ENCODE measurements at regions not wholly inside any gene's neighbourhood (a gene's known extent, or its start where the extent isn't known, plus 50 kb on each side); places are given as distances from the start of the nearest gene placed in this dataset.

DNA sequence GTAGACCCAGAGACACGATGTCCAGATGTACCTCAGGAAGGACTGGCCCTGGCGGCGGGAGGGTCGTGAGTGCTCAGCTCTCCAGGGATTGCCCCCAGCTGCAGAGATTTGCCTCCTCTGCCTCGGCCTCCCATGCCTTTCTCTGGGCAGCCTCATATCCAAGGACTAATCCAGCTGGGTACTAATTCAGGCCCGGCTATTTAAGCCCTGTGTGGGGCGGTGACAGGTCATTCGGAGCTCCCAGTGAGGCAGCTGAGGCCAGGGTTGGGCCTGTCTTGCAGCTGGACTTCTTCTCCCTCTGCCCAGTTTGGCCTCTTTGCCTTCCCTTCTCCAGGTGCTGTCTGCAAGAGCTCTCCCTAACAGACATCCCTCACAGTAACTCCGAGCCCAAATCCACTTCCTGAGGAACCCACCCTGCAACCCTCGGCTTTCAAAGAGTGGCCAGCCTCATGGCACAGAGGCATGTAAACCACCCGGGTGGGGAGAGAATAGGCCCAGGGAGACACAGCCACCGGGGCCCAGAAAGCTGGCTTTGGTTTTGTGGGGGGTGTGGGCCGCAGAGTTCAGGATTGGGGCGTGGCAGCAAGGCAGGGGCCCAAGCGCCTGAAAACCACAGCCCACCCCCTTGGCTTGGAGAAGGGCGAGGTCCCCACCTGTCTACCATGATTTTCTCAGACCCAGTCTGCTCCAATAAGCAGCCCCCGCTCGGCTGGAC is 85.8 kb downstream of the PPCDC start:
- Mint-ChIP-seq H3K27me3 (ENCODE audit: unreplicated experiment) (peaks cover 3% of the 10 kb centered on the region), H3K4me3 (ENCODE audit: unreplicated experiment) (no peak overlapping the region), H3K27ac (ENCODE audit: unreplicated experiment) (no peak overlapping the region), H3K4me1 (ENCODE audit: unreplicated experiment) (peaks cover 15% of the 10 kb centered on the region), H3K36me3 (ENCODE audit: low read depth, unreplicated experiment) (peaks cover 2% of the 10 kb centered on the region), H3K9me3 (ENCODE audit: unreplicated experiment) (peaks cover 3% of the 10 kb centered on the region)
- TF ChIP-seq, protein P1, sequence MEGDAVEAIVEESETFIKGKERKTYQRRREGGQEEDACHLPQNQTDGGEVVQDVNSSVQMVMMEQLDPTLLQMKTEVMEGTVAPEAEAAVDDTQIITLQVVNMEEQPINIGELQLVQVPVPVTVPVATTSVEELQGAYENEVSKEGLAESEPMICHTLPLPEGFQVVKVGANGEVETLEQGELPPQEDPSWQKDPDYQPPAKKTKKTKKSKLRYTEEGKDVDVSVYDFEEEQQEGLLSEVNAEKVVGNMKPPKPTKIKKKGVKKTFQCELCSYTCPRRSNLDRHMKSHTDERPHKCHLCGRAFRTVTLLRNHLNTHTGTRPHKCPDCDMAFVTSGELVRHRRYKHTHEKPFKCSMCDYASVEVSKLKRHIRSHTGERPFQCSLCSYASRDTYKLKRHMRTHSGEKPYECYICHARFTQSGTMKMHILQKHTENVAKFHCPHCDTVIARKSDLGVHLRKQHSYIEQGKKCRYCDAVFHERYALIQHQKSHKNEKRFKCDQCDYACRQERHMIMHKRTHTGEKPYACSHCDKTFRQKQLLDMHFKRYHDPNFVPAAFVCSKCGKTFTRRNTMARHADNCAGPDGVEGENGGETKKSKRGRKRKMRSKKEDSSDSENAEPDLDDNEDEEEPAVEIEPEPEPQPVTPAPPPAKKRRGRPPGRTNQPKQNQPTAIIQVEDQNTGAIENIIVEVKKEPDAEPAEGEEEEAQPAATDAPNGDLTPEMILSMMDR (IDR thresholded peaks at IDR 0.05; ENCODE audit: unreplicated experiment), result no peak
- no peak for DNase-seq (ENCODE audit: low spot score)

DNA sequence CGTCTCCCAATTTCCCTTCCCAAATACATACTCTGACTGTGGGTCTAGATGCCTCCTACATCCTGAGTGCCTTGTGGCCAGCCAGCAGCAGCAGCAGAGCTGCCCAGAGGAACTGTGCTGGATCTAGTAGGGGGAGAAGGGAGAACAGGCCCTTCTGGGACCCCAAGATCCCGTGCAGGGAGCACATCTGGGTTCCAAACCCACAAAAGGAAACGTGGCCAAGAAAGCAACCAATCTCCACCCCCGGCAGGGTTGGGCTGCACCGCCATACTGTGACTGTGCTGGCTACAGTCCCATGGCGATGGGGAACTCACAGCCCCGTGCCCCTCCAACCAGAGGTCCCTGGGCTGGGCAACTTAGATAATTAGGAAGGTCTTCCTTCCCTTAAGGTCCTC is 86.3 kb downstream of the PPCDC start:
- Mint-ChIP-seq H3K27me3 (ENCODE audit: unreplicated experiment) (peaks cover 4% of the 10 kb centered on the region), H3K4me3 (ENCODE audit: unreplicated experiment) (no peak overlapping the region), H3K36me3 (ENCODE audit: low read depth, unreplicated experiment) (peaks cover 6% of the 10 kb centered on the region), H3K27ac (ENCODE audit: unreplicated experiment) (no peak overlapping the region), H3K4me1 (ENCODE audit: unreplicated experiment) (peaks cover 15% of the 10 kb centered on the region), H3K9me3 (ENCODE audit: unreplicated experiment) (peaks cover 5% of the 10 kb centered on the region)
- DNase-seq (ENCODE audit: low spot score), result no peak
- TF ChIP-seq, protein P1 (IDR thresholded peaks at IDR 0.05; ENCODE audit: unreplicated experiment), result no peak

DNA sequence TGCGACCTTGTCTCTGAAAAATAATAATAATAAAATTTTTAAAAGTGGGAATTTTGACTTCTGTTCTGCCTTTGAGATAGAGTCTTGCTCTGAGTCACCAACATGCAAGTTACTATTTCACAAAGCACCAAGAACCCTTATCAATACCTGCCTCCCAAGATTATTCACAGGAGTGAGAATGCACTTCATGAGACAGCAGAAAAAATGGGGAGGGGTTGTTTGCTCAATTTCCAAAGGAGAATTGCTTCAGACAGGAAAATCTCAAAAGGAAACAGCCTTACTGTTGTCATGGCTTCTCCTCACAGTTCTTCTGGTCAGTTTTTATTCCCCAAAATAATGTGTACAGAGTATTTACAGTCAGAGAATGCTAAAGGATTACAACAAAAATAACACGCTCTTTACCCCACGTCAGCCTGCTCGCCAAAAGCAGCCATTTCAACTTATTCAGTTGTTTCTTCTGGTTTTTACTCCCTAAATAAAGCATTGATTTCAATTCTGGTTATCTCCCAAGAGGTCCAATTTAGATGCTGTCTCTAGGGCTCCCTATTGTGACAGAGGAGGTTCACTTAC is 89.0 kb downstream of the PPCDC start:
- peak overlapping the region; percentile 81 for H3K27ac Mint-ChIP-seq (ENCODE audit: unreplicated experiment)
- H3K36me3 Mint-ChIP-seq (ENCODE audit: low read depth, unreplicated experiment), result peaks cover 6% of the 10 kb centered on the region
- peaks cover 2% of the 10 kb centered on the region for H3K27me3 Mint-ChIP-seq (ENCODE audit: unreplicated experiment)
- no peak for DNase-seq (ENCODE audit: low spot score)
- no peak overlapping the region for H3K4me3 Mint-ChIP-seq (ENCODE audit: unreplicated experiment)
- H3K9me3 Mint-ChIP-seq (ENCODE audit: unreplicated experiment), result peaks cover 5% of the 10 kb centered on the region
- TF ChIP-seq, protein P1 (IDR thresholded peaks at IDR 0.05; ENCODE audit: unreplicated experiment), result no peak
- peaks cover 11% of the 10 kb centered on the region for H3K4me1 Mint-ChIP-seq (ENCODE audit: unreplicated experiment)

DNA sequence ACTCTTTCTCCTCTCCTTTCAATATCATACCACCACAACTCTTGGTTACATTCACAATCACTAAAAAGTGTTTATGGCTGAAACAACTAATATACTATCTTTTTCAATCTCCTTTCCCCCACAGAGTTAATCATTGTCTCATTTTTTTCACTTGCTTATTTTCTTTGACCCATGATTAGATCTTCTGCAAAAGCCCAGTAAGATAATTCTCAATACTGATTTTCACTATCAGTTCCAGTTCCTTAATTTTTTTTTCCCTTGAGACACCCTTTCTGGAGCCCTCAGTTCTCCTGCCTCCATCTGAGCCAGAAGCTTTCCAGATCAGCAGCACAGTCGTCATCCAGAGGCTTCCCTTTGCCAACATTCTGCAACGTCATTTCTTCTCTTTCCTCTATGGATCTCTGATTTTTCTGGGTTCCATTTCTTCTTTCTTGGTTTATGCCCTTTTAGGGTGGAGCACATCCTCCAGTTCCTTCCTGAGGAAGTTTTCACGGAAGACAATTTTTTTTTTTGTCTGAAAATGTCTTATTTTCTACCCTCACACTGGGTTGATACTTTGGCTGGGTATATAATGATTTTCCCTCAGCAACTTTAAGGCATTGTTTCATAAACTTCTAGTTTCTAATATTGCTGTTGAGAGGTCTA is 88.7 kb upstream of the C15orf39 start:
- Mint-ChIP-seq H3K4me3 (ENCODE audit: unreplicated experiment) (no peak overlapping the region), H3K9me3 (ENCODE audit: unreplicated experiment) (peaks cover 5% of the 10 kb centered on the region), H3K36me3 (ENCODE audit: low read depth, unreplicated experiment) (peaks cover 6% of the 10 kb centered on the region), H3K4me1 (ENCODE audit: unreplicated experiment) (peaks cover 11% of the 10 kb centered on the region), H3K27me3 (ENCODE audit: unreplicated experiment) (peaks cover 2% of the 10 kb centered on the region), H3K27ac (ENCODE audit: unreplicated experiment) (peak overlapping the region; percentile 81)
- TF ChIP-seq, protein P1 (IDR thresholded peaks at IDR 0.05; ENCODE audit: unreplicated experiment), result no peak
- DNase-seq (ENCODE audit: low spot score), result no peak

DNA sequence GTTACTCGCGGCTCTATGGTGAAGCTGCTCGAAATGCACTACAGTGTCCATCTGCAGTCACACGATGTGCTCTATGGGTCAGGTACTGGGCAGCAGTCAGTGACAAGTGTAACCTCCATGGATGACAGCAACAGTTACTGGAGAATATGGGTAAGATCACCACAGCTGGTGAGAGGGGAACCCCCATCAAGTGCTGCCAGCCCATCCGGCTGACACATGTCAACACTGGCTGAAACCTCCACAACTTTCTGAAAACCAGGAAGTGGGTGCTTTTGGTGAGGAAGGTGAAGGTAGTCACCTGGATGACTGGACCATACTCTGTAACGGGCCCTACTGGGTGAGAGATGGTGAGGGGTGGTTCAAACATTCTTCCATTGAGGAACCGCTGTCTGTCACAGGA is 87.4 kb upstream of the C15orf39 start:
- H3K27ac Mint-ChIP-seq (ENCODE audit: unreplicated experiment), result no peak overlapping the region
- H3K27me3 Mint-ChIP-seq (ENCODE audit: unreplicated experiment), result peaks cover 2% of the 10 kb centered on the region
- H3K36me3 Mint-ChIP-seq (ENCODE audit: low read depth, unreplicated experiment), result peaks cover 6% of the 10 kb centered on the region
- H3K9me3 Mint-ChIP-seq (ENCODE audit: unreplicated experiment), result peaks cover 5% of the 10 kb centered on the region
- no peak for DNase-seq (ENCODE audit: low spot score)
- H3K4me1 Mint-ChIP-seq (ENCODE audit: unreplicated experiment), result peaks cover 11% of the 10 kb centered on the region
- H3K4me3 Mint-ChIP-seq (ENCODE audit: unreplicated experiment), result peak overlapping the region; percentile 15
- TF ChIP-seq, protein P1 (IDR thresholded peaks at IDR 0.05; ENCODE audit: unreplicated experiment), result no peak

Measured in endothelial cell (in vitro differentiated cells).